SK-N-SH (cell line): ENCODE measurements at regions not wholly inside any gene's neighbourhood (a gene's known extent, or its start where the extent isn't known, plus 50 kb on each side); places are given as distances from the start of the nearest gene placed in this dataset.

Source experiments
- CTCF ChIA-PET: fragments of 300-600, 350-600 bp; formaldehyde crosslinking; extraction: SDS; loops from one replicate; lab custom pipeline; 2021; lab: Yijun Ruan, JAX
- POLR2A ChIA-PET: fragments of 350-600 bp; sonication (Branson Sonifier 250); formaldehyde crosslinking; extraction: SDS; loops from one replicate; lab custom pipeline; 2020; ENCODE audit warnings: antibody characterized with exemption, inconsistent platforms; lab: Yijun Ruan, JAX
- DNase-seq: peaks from one replicate; pipeline ENCODE4 v3.0.0; 2012
- H2AFZ ChIP-seq: fragments of 200-600 bp; sonication (generic); 2 replicates; pipeline ENCODE4 v1.8.1; 2016; ENCODE audit warnings: antibody characterized with exemption, mild to moderate bottlenecking, low read depth
- H3F3A ChIP-seq: fragments of 200-600 bp; sonication (generic); replicated peaks from 2 replicates; pipeline ENCODE3; 2016; ENCODE audit warnings: antibody characterized with exemption, mild to moderate bottlenecking; ENCODE audit not compliant: insufficient read depth
- H3K27ac ChIP-seq, 2 experiments: fragments of 200-500 bp in 1 of 2; fragments of 200-600 bp in 1 of 2; sonication (Bioruptor generic) in 1 of 2; sonication (generic), shearing (Covaris generic) in 1 of 2; 2 replicates each; pipeline versions ENCODE4 v1.5.1 to v1.6.1; 2014 to 2016; ENCODE audit warnings: low read depth in 2 of 2, inconsistent platforms in 1 of 2, low read length in 1 of 2, mild to moderate bottlenecking in 1 of 2, mixed read lengths in 1 of 2
- H3K27me3 ChIP-seq: fragments of 200-600 bp; sonication (generic), shearing (Covaris generic); 2 replicates; pipeline ENCODE4 v1.6.1; 2016; ENCODE audit warnings: mixed run types; ENCODE audit not compliant: insufficient read depth
- H3K36me3 ChIP-seq, 2 experiments: fragments of 200-500 bp in 1 of 2; fragments of 200-600 bp in 1 of 2; sonication (Bioruptor generic) in 1 of 2; sonication (generic) in 1 of 2; replicated peaks in 1 of 2; 2 replicates each; pipeline versions ENCODE3 to v1.5.1; 2014 to 2016; ENCODE audit warnings: low read length in 1 of 2, mild to moderate bottlenecking in 1 of 2; ENCODE audit not compliant: insufficient read depth in 2 of 2, control insufficient read depth in 1 of 2
- H3K4me1 ChIP-seq, 2 experiments: fragments of 200-500 bp in 1 of 2; fragments of 200-600 bp in 1 of 2; sonication (Bioruptor generic) in 1 of 2; sonication (generic), shearing (Covaris generic) in 1 of 2; 2 replicates each; pipeline versions ENCODE4 v1.5.1 to v1.6.1; 2014 to 2016; ENCODE audit warnings: low read depth in 1 of 2, low read length in 1 of 2, mixed run types in 1 of 2; ENCODE audit not compliant: insufficient read depth in 2 of 2, control insufficient read depth in 1 of 2
- H3K4me2 ChIP-seq: fragments of 200-600 bp; sonication (generic), shearing (Covaris generic); 2 replicates; pipeline ENCODE4 v1.6.1; 2017; ENCODE audit warnings: mixed run types
- H3K4me3 ChIP-seq, 2 experiments: fragments of 200-500 bp in 1 of 2; fragments of 200-600 bp in 1 of 2; sonication (Bioruptor generic) in 1 of 2; sonication (generic), shearing (Covaris generic) in 1 of 2; 2 replicates each; pipeline versions ENCODE4 v1.5.1 to v1.8.1; 2014 to 2016; ENCODE audit warnings: low read depth in 2 of 2, inconsistent platforms in 1 of 2, low read length in 1 of 2, mild to moderate bottlenecking in 1 of 2, mixed read lengths in 1 of 2, moderate library complexity in 1 of 2
- H3K79me2 ChIP-seq: fragments of 200-600 bp; sonication (generic); 2 replicates; pipeline ENCODE4 v1.8.1; 2017; ENCODE audit warnings: mild to moderate bottlenecking; ENCODE audit not compliant: insufficient read depth
- H3K9ac ChIP-seq: fragments of 200-600 bp; sonication (generic); 2 replicates; pipeline ENCODE4 v1.6.1; 2017; ENCODE audit warnings: mixed run types
- H3K9me2 ChIP-seq: fragments of 200-600 bp; sonication (generic); 2 replicates; pipeline ENCODE4 v1.6.1; 2017; ENCODE audit warnings: mixed run types
- H3K9me3 ChIP-seq: fragments of 200-600 bp; sonication (generic); 2 replicates; pipeline ENCODE4 v1.6.1; 2017; ENCODE audit warnings: mixed run types, mild to moderate bottlenecking, moderate library complexity
- H4K20me1 ChIP-seq: fragments of 200-600 bp; sonication (generic); 2 replicates; pipeline ENCODE4 v1.6.1; 2017; ENCODE audit warnings: mild to moderate bottlenecking, mixed run types; ENCODE audit not compliant: insufficient read depth
- CHD2 ChIP-seq: fragments of 150-350 bp; IDR thresholded peaks from 2 replicates; pipeline ENCODE4 v1.6.1; 2018; ENCODE audit warnings: low read length; ENCODE audit not compliant: partially characterized antibody
- ELF1 ChIP-seq: IDR thresholded peaks from 2 replicates; pipeline ENCODE4 v1.4.0; 2012
- EP300 ChIP-seq, 2 experiments: IDR thresholded peaks; 2 replicates each; pipeline versions ENCODE4 v1.4.0 to v1.6.1; 2012; ENCODE audit warnings: borderline replicate concordance in 1 of 2, low read depth in 1 of 2, low read length in 1 of 2
- EZH2phosphoT487 ChIP-seq: fragments of 200-600 bp; sonication (generic); IDR thresholded peaks from 2 replicates; pipeline ENCODE4 v1.6.1; 2017; ENCODE audit warnings: low read depth, mixed run types, mild to moderate bottlenecking, antibody characterized with exemption, moderate library complexity, borderline replicate concordance
- FOXJ3 ChIP-seq: sonication (generic); formaldehyde crosslinking; IDR thresholded peaks from 2 replicates; pipeline ENCODE4 v1.5.1; 2020; ENCODE audit warnings: mild to moderate bottlenecking, missing genetic modification reagents
- GATA2 ChIP-seq: sonication (generic); formaldehyde crosslinking; IDR thresholded peaks from 2 replicates; pipeline ENCODE4 v1.5.0; 2020; ENCODE audit warnings: mild to moderate bottlenecking, missing genetic modification reagents
- MEF2A ChIP-seq: IDR thresholded peaks from 2 replicates; pipeline ENCODE4 v1.4.0; 2012; ENCODE audit warnings: low read depth, borderline replicate concordance
- MXI1 ChIP-seq: IDR thresholded peaks from 2 replicates; pipeline ENCODE4 v1.6.1; 2012; ENCODE audit warnings: mild to moderate bottlenecking, low read depth, low read length, improper control_type of control experiment
- RAD21 ChIP-seq: IDR thresholded peaks from 2 replicates; pipeline ENCODE4 v1.6.1; 2012; ENCODE audit warnings: mild to moderate bottlenecking, low read length
- RFX5 ChIP-seq: IDR thresholded peaks from 2 replicates; pipeline ENCODE4 v1.6.1; 2012; ENCODE audit warnings: mild to moderate bottlenecking, improper control_type of control experiment, low read length
- RXRA ChIP-seq: IDR thresholded peaks from 2 replicates; pipeline ENCODE4 v1.4.0; 2012; ENCODE audit warnings: low read depth, mild to moderate bottlenecking, borderline replicate concordance
- SMC3 ChIP-seq: IDR thresholded peaks from 2 replicates; pipeline ENCODE4 v1.6.1; 2012; ENCODE audit warnings: low read depth, low read length, improper control_type of control experiment
- TCF12 ChIP-seq: IDR thresholded peaks from 2 replicates; pipeline ENCODE4 v1.4.0; 2012
- YY1 ChIP-seq: IDR thresholded peaks from 2 replicates; pipeline ENCODE4 v1.4.0; 2012; ENCODE audit warnings: low read depth, mild to moderate bottlenecking
- WGBS: methylation state at CpG from one replicate; pipeline ENCODE4 v1.1.6; 2017; ENCODE audit warnings: low lambda C conversion rate; 5-methylcytosine and 5-hydroxymethylcytosine counted together
- TF ChIP-seq, protein P1 (sequence below): IDR thresholded peaks from 2 replicates; pipeline ENCODE4 v1.6.1; 2012; ENCODE audit warnings: mild to moderate bottlenecking, low read depth, low read length, moderate library complexity

DNA sequence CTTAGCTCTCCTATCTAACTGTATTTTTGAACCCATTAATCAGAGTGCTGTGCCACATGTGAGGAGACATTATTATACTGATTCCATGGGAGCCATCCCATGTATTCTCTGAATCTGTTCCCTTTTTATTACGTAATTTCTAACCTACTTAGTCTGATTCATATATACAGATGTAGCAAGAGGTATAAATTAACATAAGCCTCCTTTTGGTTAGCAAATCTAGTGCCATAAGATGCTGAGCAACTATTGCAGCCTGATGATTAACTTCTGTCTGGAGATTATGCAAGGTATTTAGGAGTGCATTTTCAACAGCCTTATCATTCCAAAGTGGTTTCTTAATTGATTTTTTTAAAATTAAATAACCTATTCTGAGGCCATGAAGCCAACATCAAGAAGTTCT, 80.2 kb upstream of the EPCAM start:
- Histone ChIP-seq H3K9ac (no peak overlapping the region), H4K20me1 (no peaks in the 10 kb centered on the region), H3K4me2 (no peak overlapping the region), H3K27me3 (no peaks in the 10 kb centered on the region), H2AFZ (no peak overlapping the region), H3K4me3 (no peak overlapping the region), H3F3A (peaks cover 7% of the 10 kb centered on the region), H3K36me3 (no peaks in the 10 kb centered on the region), H3K4me1 (peaks cover 5 to 9% of the 10 kb centered on the region in 2 experiments; a peak in 2 of 4 replicates), H3K27ac (no peak overlapping the region), H3K9me3 (no peaks in the 10 kb centered on the region), H3K79me2 (no peaks in the 10 kb centered on the region), H3K9me2 (no peaks in the 10 kb centered on the region)
- no peak for DNase-seq
- no peak for TF ChIP-seq EZH2phosphoT487
- no peak for TF ChIP-seq RXRA
- no peak for TF ChIP-seq YY1
- no peak for TF ChIP-seq SMC3
- POLR2A ChIA-PET = no interaction called here
- 66% methylated on average over 1 of the region's 1 CpG for WGBS
- CTCF ChIA-PET = interaction anchor here (1.0 to 1.9 kb wide), 4 partner anchors 11 to 34 kb away, joined by 3 to 10 read pairs (median 4); no protein-coding TSS in a partner anchor

DNA sequence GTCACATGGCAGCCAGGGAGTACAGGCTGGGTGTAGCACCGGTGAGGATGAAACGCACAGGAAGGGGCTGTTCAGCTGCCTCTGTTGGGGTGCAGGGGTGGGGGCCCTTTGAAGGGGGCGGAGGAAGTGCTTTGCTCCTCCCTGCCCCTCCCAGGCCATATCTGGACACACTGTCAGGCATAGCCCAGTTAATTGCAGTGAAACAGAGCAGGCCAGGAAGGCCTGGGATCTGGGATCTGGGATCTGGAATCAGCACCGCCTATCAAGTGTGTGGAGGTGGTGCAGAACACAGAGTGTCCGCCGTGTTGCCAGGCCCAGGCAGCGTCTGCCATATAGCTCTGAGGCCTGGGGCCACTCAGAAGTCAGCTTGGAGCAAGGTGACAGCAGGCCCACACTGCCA, 85.5 kb upstream of the EPCAM start:
- Histone ChIP-seq H3K9me2 (no peaks in the 10 kb centered on the region), H3K79me2 (no peaks in the 10 kb centered on the region), H4K20me1 (no peaks in the 10 kb centered on the region), H3K27ac (peak overlapping the region in 1 of 2 experiments; percentile 80; a peak in 2 of 4 replicates), H3K9ac (no peak overlapping the region), H3K9me3 (no peaks in the 10 kb centered on the region), H3K4me3 (no peak overlapping the region), H2AFZ (no peak overlapping the region), H3K4me1 (peaks cover 9 to 10% of the 10 kb centered on the region in 2 experiments; a peak in 2 of 4 replicates), H3K27me3 (no peaks in the 10 kb centered on the region), H3K36me3 (no peaks in the 10 kb centered on the region), H3F3A (peaks cover under 1% of the 10 kb centered on the region), H3K4me2 (no peak overlapping the region)
- ChIA-PET CTCF (interaction anchor here (0.9 to 3.7 kb wide), 6 partner anchors 10 to 365 kb away, joined by 3 to 31 read pairs (median 4); no protein-coding TSS in a partner anchor), POLR2A (no interaction called here)
- TF ChIP-seq RFX5 (peak; percentile 28; the same call in 1 of the 2 replicates), SMC3 (no peak), RXRA (no peak), EZH2phosphoT487 (no peak), EP300 (IDR thresholded peaks at IDR 0.05; ENCODE audit: borderline replicate concordance in 1 of 2, low read depth in 1 of 2, low read length in 1 of 2) (peak in 1 of 2 experiments; percentile 89; a peak in 2 of 4 replicates), RAD21 (no peak; the same call in 1 of the 2 replicates), ELF1 (no peak), MEF2A (no peak), GATA2 (peak; percentile 85), MXI1 (0 out of 2 replicates have a peak, but pooled peaks have one; percentile 28), FOXJ3 (CRISPR knock-in tag) (peak; percentile 94), CHD2 (peak; percentile 15), TCF12 (peak; percentile 31; the same call in 1 of the 2 replicates)
- TF ChIP-seq, protein P1, sequence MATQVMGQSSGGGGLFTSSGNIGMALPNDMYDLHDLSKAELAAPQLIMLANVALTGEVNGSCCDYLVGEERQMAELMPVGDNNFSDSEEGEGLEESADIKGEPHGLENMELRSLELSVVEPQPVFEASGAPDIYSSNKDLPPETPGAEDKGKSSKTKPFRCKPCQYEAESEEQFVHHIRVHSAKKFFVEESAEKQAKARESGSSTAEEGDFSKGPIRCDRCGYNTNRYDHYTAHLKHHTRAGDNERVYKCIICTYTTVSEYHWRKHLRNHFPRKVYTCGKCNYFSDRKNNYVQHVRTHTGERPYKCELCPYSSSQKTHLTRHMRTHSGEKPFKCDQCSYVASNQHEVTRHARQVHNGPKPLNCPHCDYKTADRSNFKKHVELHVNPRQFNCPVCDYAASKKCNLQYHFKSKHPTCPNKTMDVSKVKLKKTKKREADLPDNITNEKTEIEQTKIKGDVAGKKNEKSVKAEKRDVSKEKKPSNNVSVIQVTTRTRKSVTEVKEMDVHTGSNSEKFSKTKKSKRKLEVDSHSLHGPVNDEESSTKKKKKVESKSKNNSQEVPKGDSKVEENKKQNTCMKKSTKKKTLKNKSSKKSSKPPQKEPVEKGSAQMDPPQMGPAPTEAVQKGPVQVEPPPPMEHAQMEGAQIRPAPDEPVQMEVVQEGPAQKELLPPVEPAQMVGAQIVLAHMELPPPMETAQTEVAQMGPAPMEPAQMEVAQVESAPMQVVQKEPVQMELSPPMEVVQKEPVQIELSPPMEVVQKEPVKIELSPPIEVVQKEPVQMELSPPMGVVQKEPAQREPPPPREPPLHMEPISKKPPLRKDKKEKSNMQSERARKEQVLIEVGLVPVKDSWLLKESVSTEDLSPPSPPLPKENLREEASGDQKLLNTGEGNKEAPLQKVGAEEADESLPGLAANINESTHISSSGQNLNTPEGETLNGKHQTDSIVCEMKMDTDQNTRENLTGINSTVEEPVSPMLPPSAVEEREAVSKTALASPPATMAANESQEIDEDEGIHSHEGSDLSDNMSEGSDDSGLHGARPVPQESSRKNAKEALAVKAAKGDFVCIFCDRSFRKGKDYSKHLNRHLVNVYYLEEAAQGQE = no peak
- WGBS = 85% methylated on average over 5 of the region's 7 CpGs
- DNase-seq = no peak
